Activated T-cell treated with anti-CD3 and anti-CD28 coated beads, Interleukin-2, amount 50 U/mL, for 4 hours (primary cell): ENCODE measurements at regions not wholly inside any gene's neighbourhood (a gene's known extent, or its start where the extent isn't known, plus 50 kb on each side); places are given as distances from the start of the nearest gene placed in this dataset.
"Not testable (repeated sequence)": the region's sequence is repeated elsewhere in the genome, so short reads cannot be mapped to it uniquely, and the experiment has no call there.

Source experiments
- ATAC-seq, 2 donors: fragments of 200-7000 bp; cut with Tn5 transposase; one replicate each; pipeline ENCODE4 v1.10.0; 2021
- DNase-seq: peaks from one replicate; pipeline ENCODE4 v3.0.0-alpha.2; 2020
- H3K27me3 Mint-ChIP-seq: one replicate; pipeline ENCODE4 v1.8.0; 2021; ENCODE audit warnings: low read depth, mixed read lengths
- H3K36me3 Mint-ChIP-seq: one replicate; pipeline ENCODE4 v1.8.0; 2022; ENCODE audit warnings: mixed read lengths; ENCODE audit not compliant: insufficient read depth
- H3K4me1 Mint-ChIP-seq: one replicate; pipeline ENCODE4 v1.8.0; 2021; ENCODE audit warnings: low read depth, mixed read lengths
- H3K4me3 Mint-ChIP-seq: one replicate; pipeline ENCODE4 v1.8.0; 2021; ENCODE audit warnings: mild to moderate bottlenecking, moderate library complexity, mixed read lengths
- H3K9me3 Mint-ChIP-seq: one replicate; pipeline ENCODE4 v1.8.0; 2021; ENCODE audit warnings: mixed read lengths

- Mint-ChIP-seq H3K4me3 (no peak overlapping the region), H3K4me1 (no peaks in the 10 kb centered on the region), H3K36me3 (no peaks in the 10 kb centered on the region), H3K27me3 (peaks cover 1% of the 10 kb centered on the region), H3K9me3 (no peaks in the 10 kb centered on the region)
- DNase-seq (no peak), ATAC-seq (no peak)
Measured at GRCh38 chr3:20401253-20401652, 215.2 kb upstream of the SGO1 start.

- no peak for DNase-seq
- no peak for ATAC-seq
- H3K4me3 Mint-ChIP-seq = no peak overlapping the region
- no peaks in the 10 kb centered on the region for H3K9me3 Mint-ChIP-seq
- no peaks in the 10 kb centered on the region for H3K36me3 Mint-ChIP-seq
- H3K4me1 Mint-ChIP-seq = no peaks in the 10 kb centered on the region
- H3K27me3 Mint-ChIP-seq = peaks cover 1% of the 10 kb centered on the region
Measured at GRCh38 chr3:20400686-20401085, 214.7 kb upstream of the SGO1 start.

DNA sequence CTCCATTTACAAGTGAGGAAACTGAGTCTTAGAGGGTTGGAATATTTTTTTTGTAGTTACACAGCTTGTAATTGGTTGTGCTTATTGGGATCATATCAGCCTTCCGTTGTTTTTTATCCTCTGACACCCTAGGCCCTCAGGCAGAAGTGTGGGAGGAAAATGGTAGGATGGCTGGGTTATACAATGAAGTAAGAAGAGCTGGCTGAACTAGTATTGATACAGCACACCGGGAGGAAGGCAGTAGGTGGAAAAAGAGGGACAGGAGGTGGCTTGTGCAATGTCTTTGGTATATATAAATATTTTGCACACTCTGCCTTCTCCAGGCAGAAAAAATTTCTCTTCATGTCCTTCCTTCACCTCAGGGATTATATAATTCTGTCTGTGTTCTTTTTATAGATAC is 214.3 kb upstream of the SGO1 start:
- H3K36me3 Mint-ChIP-seq = no peaks in the 10 kb centered on the region
- H3K4me3 Mint-ChIP-seq = no peak overlapping the region
- no peaks in the 10 kb centered on the region for H3K9me3 Mint-ChIP-seq
- no peak for DNase-seq
- H3K27me3 Mint-ChIP-seq = peaks cover 1% of the 10 kb centered on the region
- ATAC-seq = no peak
- no peaks in the 10 kb centered on the region for H3K4me1 Mint-ChIP-seq

DNA sequence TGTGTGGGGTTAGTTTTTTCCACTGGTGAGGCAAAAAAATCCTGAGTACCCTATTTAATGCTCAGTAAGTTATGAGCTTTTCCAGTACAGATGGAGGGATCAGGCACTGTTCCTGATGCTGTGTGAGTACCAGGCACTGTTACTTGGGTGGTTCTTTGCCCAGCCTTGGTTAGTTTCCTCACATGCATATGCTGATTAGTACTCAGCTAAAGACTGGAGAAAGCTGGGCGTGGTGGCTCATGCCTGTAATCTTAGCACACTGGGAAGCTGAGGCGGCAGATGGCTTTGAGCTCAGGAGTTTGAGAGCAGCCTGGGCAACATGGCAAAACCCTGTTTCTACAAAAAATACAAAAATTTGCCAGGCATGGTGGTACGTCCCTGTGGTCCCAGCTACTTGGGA is 210.3 kb upstream of the SGO1 start:
- H3K4me3 Mint-ChIP-seq = no peak overlapping the region
- ATAC-seq (no peak), DNase-seq (no peak)
- H3K36me3 Mint-ChIP-seq = no peaks in the 10 kb centered on the region
- H3K9me3 Mint-ChIP-seq = no peaks in the 10 kb centered on the region
- no peaks in the 10 kb centered on the region for H3K27me3 Mint-ChIP-seq
- no peaks in the 10 kb centered on the region for H3K4me1 Mint-ChIP-seq

DNA sequence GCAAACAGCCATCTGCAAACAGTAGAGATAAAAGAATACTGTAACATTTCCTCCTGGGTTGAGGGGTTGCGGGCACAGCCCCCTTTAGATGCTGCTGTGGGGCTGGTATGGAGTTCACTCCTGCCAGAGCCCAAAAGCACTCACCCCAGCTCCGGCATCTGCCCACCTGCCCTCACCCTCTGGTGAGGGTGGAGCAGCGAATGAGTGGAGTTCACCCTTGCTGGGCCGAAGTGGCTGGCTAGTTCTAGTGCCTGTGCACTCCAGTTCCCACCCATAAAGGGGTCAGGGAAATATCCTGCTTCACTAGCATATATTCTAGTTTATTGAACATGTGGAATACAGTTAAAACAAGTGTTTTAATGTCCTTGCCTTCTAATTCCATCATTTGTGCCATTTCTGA is 209.7 kb upstream of the SGO1 start:
- no peaks in the 10 kb centered on the region for H3K4me1 Mint-ChIP-seq
- DNase-seq = no peak
- no peaks in the 10 kb centered on the region for H3K9me3 Mint-ChIP-seq
- H3K27me3 Mint-ChIP-seq = no peaks in the 10 kb centered on the region
- ATAC-seq = no peak
- no peaks in the 10 kb centered on the region for H3K36me3 Mint-ChIP-seq
- no peak overlapping the region for H3K4me3 Mint-ChIP-seq

GRCh38 chr3:20394243-20394642 is 208.2 kb upstream of the SGO1 start:
- Mint-ChIP-seq H3K36me3 (no peaks in the 10 kb centered on the region), H3K4me1 (no peaks in the 10 kb centered on the region), H3K9me3 (no peaks in the 10 kb centered on the region), H3K4me3 (no peak overlapping the region), H3K27me3 (no peaks in the 10 kb centered on the region)
- DNase-seq (no peak), ATAC-seq (no peak)

DNA sequence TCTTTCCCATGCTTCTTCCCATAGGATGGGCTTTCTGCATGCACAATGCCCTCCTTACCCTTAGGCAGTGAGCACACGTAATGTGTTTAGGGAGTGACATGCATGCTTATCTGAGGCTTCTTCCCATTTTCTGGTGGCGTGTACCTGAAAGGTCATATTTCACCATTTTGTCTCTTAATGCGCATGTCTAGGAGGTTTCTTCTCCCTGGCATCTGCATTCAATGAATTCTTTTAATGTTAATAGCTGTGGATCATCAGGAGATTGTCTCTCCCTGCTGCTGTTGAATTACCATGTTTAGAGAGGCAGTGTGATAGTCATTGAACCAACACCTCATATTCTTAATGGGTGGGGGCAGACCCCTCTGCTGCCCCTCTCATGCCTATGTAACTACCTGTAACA is 205.6 kb upstream of the SGO1 start:
- H3K9me3 Mint-ChIP-seq = no peaks in the 10 kb centered on the region
- ATAC-seq (no peak), DNase-seq (no peak)
- H3K4me1 Mint-ChIP-seq = no peaks in the 10 kb centered on the region
- no peaks in the 10 kb centered on the region for H3K36me3 Mint-ChIP-seq
- H3K27me3 Mint-ChIP-seq = no peaks in the 10 kb centered on the region
- H3K4me3 Mint-ChIP-seq = no peak overlapping the region

GRCh38 chr3:20388971-20389370 is 203.0 kb upstream of the SGO1 start:
- ATAC-seq = no peak
- H3K4me1 Mint-ChIP-seq = no peaks in the 10 kb centered on the region
- no peaks in the 10 kb centered on the region for H3K9me3 Mint-ChIP-seq
- no peaks in the 10 kb centered on the region for H3K36me3 Mint-ChIP-seq
- H3K4me3 Mint-ChIP-seq = no peak overlapping the region
- no peak for DNase-seq
- H3K27me3 Mint-ChIP-seq = no peaks in the 10 kb centered on the region

DNA sequence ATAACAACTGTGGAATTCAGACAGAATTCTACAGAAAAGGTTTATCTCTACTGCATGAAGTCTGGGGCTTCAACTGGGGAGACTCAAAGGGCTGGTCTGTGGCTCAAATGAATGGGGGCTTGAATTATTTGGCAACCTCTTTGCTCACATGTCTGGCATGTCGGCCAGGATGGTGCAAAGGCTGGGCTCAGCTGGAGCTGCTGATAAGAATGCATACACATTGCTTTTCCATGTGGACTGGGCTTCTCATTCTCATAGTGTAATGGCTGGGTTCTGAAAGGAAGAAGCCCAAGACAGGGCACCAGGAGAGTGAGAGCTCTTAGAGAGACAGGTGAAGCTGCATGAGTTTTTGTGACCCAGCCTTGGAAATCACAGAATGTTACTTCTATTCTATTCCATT is 194.3 kb upstream of the SGO1 start:
- Mint-ChIP-seq H3K9me3 (no peaks in the 10 kb centered on the region), H3K4me3 (no peak overlapping the region), H3K36me3 (no peaks in the 10 kb centered on the region), H3K4me1 (peaks cover 1% of the 10 kb centered on the region), H3K27me3 (no peaks in the 10 kb centered on the region)
- no peak for DNase-seq
- ATAC-seq = no peak

GRCh38 chr3:20378315-20378714 is 192.3 kb upstream of the SGO1 start:
- Mint-ChIP-seq H3K4me1 (peaks cover 1% of the 10 kb centered on the region), H3K36me3 (no peaks in the 10 kb centered on the region), H3K9me3 (no peaks in the 10 kb centered on the region), H3K27me3 (no peaks in the 10 kb centered on the region), H3K4me3 (no peak overlapping the region)
- DNase-seq (no peak), ATAC-seq (no peak)

GRCh38 chr3:20376665-20377217 is 190.7 kb upstream of the SGO1 start:
- ATAC-seq = no peak
- DNase-seq = no peak
- Mint-ChIP-seq H3K4me3 (no peak overlapping the region), H3K36me3 (no peaks in the 10 kb centered on the region), H3K4me1 (peaks cover 1% of the 10 kb centered on the region), H3K27me3 (no peaks in the 10 kb centered on the region), H3K9me3 (no peaks in the 10 kb centered on the region)

DNA sequence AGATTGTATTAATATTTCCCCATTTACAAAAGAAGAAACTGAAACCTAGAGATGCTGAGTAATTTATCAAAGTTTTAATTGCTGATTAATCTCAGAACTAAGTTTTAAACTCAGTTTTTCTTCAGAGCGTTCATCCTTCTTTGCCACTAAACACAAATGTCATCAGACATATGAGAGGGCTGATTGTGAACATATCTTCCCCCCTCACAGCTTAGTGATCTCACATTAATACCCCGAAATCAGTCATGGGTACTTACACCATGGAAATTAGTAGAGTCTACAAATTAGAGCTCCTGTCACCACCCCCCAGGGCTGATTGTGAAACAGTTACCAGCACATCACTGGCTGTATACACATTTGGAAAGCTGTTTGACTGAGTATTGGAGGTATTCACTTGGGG is 189.3 kb upstream of the SGO1 start:
- Mint-ChIP-seq H3K9me3 (no peaks in the 10 kb centered on the region), H3K4me1 (peaks cover 1% of the 10 kb centered on the region), H3K27me3 (no peaks in the 10 kb centered on the region), H3K4me3 (no peak overlapping the region), H3K36me3 (no peaks in the 10 kb centered on the region)
- no peak for DNase-seq
- peak in 1 of 2 donors; percentile 46 for ATAC-seq

DNA sequence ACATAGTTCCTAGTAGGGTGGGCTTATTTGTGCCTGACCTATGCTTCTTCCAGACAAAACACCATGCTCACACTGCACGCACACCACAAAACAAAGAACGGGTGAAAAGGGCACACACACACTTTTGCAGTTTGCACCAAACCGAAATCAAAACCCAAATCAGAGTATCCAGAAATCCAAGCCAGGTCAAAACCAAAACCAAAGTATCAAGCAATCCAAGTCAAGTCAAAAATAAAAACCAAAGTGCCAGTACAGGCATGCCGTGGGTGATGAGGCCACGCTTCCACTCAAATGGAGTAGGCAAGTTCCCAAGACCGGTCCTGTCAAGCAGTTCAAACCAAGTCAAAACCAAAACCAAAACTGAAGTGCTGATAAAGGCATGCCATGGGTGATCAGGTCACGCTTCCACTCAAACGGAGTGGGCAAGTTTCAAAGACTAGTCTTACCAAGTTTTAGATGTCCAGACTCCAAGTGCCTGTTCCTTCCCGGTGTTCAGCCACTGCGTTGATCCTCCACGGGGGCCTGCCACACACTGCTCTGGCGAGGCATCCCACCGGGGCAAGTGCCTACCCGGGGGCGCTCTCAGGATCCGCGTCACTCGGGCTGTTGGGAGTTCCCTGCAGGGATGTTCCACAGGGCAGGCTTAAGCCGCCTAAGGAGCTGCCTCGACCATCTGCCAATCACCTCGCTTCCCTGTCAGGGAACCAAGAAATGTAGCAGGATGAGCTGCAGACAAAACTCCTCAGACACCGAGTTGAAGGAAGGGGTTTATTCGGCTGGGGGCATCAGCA is 184.5 kb upstream of the SGO1 start:
- not testable (repeated sequence) for H3K4me3 Mint-ChIP-seq, H3K27me3 Mint-ChIP-seq, H3K4me1 Mint-ChIP-seq, ATAC-seq, H3K9me3 Mint-ChIP-seq, DNase-seq, H3K36me3 Mint-ChIP-seq

DNA sequence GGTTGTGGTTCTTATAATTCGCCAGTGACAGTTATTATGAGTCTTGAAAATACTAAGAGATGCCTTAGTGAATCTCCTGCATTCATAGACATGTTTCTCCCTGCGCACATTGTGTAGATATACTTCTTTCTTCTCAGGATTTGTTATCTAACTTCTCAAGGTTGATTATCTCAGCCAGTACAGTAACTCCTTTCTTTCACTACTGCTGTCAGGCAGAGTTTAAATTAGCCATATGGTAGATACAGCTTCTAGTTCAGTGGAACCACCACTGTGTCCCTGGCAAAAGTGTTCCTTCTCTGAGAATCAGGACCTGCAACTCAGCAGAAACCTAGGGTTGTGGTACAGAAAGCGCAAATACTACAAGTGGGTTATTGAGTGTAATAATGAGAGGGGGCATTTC is 175.0 kb upstream of the SGO1 start:
- no peaks in the 10 kb centered on the region for H3K36me3 Mint-ChIP-seq
- no peak overlapping the region for H3K4me3 Mint-ChIP-seq
- no peaks in the 10 kb centered on the region for H3K4me1 Mint-ChIP-seq
- DNase-seq (no peak), ATAC-seq (no peak)
- H3K9me3 Mint-ChIP-seq = no peaks in the 10 kb centered on the region
- no peaks in the 10 kb centered on the region for H3K27me3 Mint-ChIP-seq

GRCh38 chr3:20353286-20353685 is 167.3 kb upstream of the SGO1 start:
- no peaks in the 10 kb centered on the region for H3K9me3 Mint-ChIP-seq
- ATAC-seq (no peak), DNase-seq (no peak)
- no peaks in the 10 kb centered on the region for H3K27me3 Mint-ChIP-seq
- H3K4me3 Mint-ChIP-seq = no peak overlapping the region
- H3K4me1 Mint-ChIP-seq = no peaks in the 10 kb centered on the region
- H3K36me3 Mint-ChIP-seq = no peaks in the 10 kb centered on the region
